ENCODE measurements at regions not wholly inside any gene's neighbourhood (a gene's known extent, or its start where the extent isn't known, plus 50 kb on each side); places are given as distances from the start of the nearest gene placed in this dataset.

- no peaks in the 10 kb centered on the region for H3K36me3 ChIP-seq
- TF ChIP-seq CTCF (IDR thresholded peaks at IDR 0.05) = no peak
- no peak for ATAC-seq
- 86 to 93% methylated on average over 4 of the region's 4 CpGs for WGBS, 2 donors
- peaks cover 0 to 25% (median 3%) of the 10 kb centered on the region in 11 donors for H3K9me3 ChIP-seq
- no peak overlapping the region for H3K27ac ChIP-seq
- no peak for DNase-seq
- H3K27me3 ChIP-seq = peaks cover 0 to 7% (median 0%) of the 10 kb centered on the region in 7 donors
- no peak overlapping the region for H3K4me3 ChIP-seq
- intact Hi-C loops (cut with DNase I) = no loop called here
- H3K4me1 ChIP-seq = no peaks in the 10 kb centered on the region
Observed at GRCh38 chr6:10223841-10224240, 191.0 kb downstream of the TFAP2A start.

GRCh38 chr6:10221178-10221577 lies 193.7 kb downstream of the TFAP2A start:
- intact Hi-C loops (cut with DNase I) = no loop called here
- Histone ChIP-seq H3K4me3 (no peak overlapping the region), H3K27me3 (peaks cover 0 to 7% (median 0%) of the 10 kb centered on the region in 7 donors), H3K4me1 (no peaks in the 10 kb centered on the region), H3K9me3 (peaks cover 0 to 5% (median 0%) of the 10 kb centered on the region in 11 donors), H3K36me3 (no peaks in the 10 kb centered on the region), H3K27ac (no peak overlapping the region)
- ATAC-seq (no peak), DNase-seq (no peak)
- 69% methylated on average over 5 of the region's 5 CpGs for WGBS, 2 donors
- no peak for TF ChIP-seq CTCF (IDR thresholded peaks at IDR 0.05)

GRCh38 chr6:10219510-10219909 lies 195.4 kb downstream of the TFAP2A start:
- Histone ChIP-seq H3K27me3 (peaks cover 0 to 7% (median 0%) of the 10 kb centered on the region in 7 donors), H3K9me3 (peaks cover 0 to 3% (median 0%) of the 10 kb centered on the region in 11 donors), H3K27ac (no peak overlapping the region), H3K36me3 (no peaks in the 10 kb centered on the region), H3K4me3 (no peak overlapping the region), H3K4me1 (no peaks in the 10 kb centered on the region)
- ATAC-seq = no peak
- intact Hi-C loops (cut with DNase I) = no loop called here
- DNase-seq = no peak
- no peak for TF ChIP-seq CTCF (IDR thresholded peaks at IDR 0.05)
- 79 to 91% methylated on average over 2 of the region's 2 CpGs for WGBS, 2 donors

- Histone ChIP-seq H3K4me1 (no peaks in the 10 kb centered on the region), H3K27ac (no peak overlapping the region), H3K4me3 (no peak overlapping the region), H3K36me3 (no peaks in the 10 kb centered on the region), H3K9me3 (peaks cover 0 to 3% (median 0%) of the 10 kb centered on the region in 11 donors), H3K27me3 (no peaks in the 10 kb centered on the region)
- intact Hi-C loops (cut with DNase I) = no loop called here
- WGBS, 2 donors = 74 to 85% methylated on average over 5 of the region's 5 CpGs
- TF ChIP-seq CTCF (IDR thresholded peaks at IDR 0.05) = no peak
- ATAC-seq (no peak), DNase-seq (no peak)
Observed at GRCh38 chr6:10217111-10217510, 197.8 kb downstream of the TFAP2A start.
